ENCODE measurements at regions not wholly inside any gene's neighbourhood (a gene's known extent, or its start where the extent isn't known, plus 50 kb on each side); places are given as distances from the start of the nearest gene placed in this dataset.

GRCh38 chr2:237205043-237205541, 119.4 kb downstream of the COPS8 start:
- no peak for TF ChIP-seq CTCF (conservative IDR thresholded peaks at IDR 0.05; ENCODE audit: control insufficient read depth, insufficient read depth, low read depth, low read length)
- DNase-seq (ENCODE audit: low read depth) = no peak
- H3K4me3 ChIP-seq (ENCODE audit: control insufficient read depth, low read depth, low read length) = no peak overlapping the region

- no peak for DNase-seq (ENCODE audit: low read depth)
- no peak overlapping the region for H3K4me3 ChIP-seq (ENCODE audit: control insufficient read depth, low read depth, low read length)
- no peak for TF ChIP-seq CTCF (conservative IDR thresholded peaks at IDR 0.05; ENCODE audit: control insufficient read depth, insufficient read depth, low read depth, low read length)
Observed at GRCh38 chr2:237205561-237205971, 119.9 kb downstream of the COPS8 start.

GRCh38 chr2:237207646-237208045, 122.0 kb downstream of the COPS8 start:
- TF ChIP-seq CTCF (conservative IDR thresholded peaks at IDR 0.05; ENCODE audit: control insufficient read depth, insufficient read depth, low read depth, low read length) = no peak
- peak; percentile 96 for DNase-seq (ENCODE audit: low read depth)
- H3K4me3 ChIP-seq (ENCODE audit: control insufficient read depth, low read depth, low read length) = no peak overlapping the region

GRCh38 chr2:237208373-237209260, 122.9 kb downstream of the COPS8 start:
- peak; percentile 98 for DNase-seq (ENCODE audit: low read depth)
- H3K4me3 ChIP-seq (ENCODE audit: control insufficient read depth, low read depth, low read length) = no peak overlapping the region

GRCh38 chr2:237209885-237210284, 124.2 kb downstream of the COPS8 start:
- peak; percentile 59 for DNase-seq (ENCODE audit: low read depth)
- no peak for TF ChIP-seq CTCF (conservative IDR thresholded peaks at IDR 0.05; ENCODE audit: control insufficient read depth, insufficient read depth, low read depth, low read length)
- no peak overlapping the region for H3K4me3 ChIP-seq (ENCODE audit: control insufficient read depth, low read depth, low read length)

More at GRCh38 chr2:237208373-237209260, 122.9 kb downstream of the COPS8 start:
- TF ChIP-seq CTCF (conservative IDR thresholded peaks at IDR 0.05; ENCODE audit: control insufficient read depth, insufficient read depth, low read depth, low read length) = no peak

GRCh38 chr2:237210297-237210696, 124.6 kb downstream of the COPS8 start:
- DNase-seq (ENCODE audit: low read depth) = no peak
- TF ChIP-seq CTCF (conservative IDR thresholded peaks at IDR 0.05; ENCODE audit: control insufficient read depth, insufficient read depth, low read depth, low read length) = no peak
- H3K4me3 ChIP-seq (ENCODE audit: control insufficient read depth, low read depth, low read length) = no peak overlapping the region

Measured in fibroblast of mammary gland (primary cell).